ENCODE measurements at regions not wholly inside any gene's neighbourhood (a gene's known extent, or its start where the extent isn't known, plus 50 kb on each side); places are given as distances from the start of the nearest gene placed in this dataset.

DNA sequence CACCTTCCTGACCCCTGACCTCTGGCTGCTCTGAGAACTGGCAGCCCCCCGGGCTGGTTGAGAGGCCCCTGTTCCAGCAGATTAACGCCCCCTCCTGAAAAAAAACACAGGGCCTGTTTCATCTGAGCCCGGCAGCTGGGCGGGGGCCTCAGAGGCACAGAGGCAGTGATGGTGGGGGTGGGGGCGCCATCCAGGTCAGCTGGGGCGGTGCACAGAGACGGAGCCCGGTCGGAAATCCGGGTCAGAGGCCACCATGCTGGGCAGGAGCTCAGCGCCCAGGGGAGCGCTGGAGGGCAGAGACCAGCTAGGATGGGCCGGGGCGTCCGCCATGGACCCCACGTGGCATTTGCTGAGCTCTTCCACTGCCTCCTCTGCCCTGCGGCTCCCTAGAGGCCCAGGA lies 68.0 kb downstream of the UNCX start:
- TF ChIP-seq, protein P1, sequence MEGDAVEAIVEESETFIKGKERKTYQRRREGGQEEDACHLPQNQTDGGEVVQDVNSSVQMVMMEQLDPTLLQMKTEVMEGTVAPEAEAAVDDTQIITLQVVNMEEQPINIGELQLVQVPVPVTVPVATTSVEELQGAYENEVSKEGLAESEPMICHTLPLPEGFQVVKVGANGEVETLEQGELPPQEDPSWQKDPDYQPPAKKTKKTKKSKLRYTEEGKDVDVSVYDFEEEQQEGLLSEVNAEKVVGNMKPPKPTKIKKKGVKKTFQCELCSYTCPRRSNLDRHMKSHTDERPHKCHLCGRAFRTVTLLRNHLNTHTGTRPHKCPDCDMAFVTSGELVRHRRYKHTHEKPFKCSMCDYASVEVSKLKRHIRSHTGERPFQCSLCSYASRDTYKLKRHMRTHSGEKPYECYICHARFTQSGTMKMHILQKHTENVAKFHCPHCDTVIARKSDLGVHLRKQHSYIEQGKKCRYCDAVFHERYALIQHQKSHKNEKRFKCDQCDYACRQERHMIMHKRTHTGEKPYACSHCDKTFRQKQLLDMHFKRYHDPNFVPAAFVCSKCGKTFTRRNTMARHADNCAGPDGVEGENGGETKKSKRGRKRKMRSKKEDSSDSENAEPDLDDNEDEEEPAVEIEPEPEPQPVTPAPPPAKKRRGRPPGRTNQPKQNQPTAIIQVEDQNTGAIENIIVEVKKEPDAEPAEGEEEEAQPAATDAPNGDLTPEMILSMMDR (IDR thresholded peaks at IDR 0.05) = no peak
- TF ChIP-seq POLR2A (IDR thresholded peaks at IDR 0.05) = no peak

Data from heart left ventricle (tissue), 13 donors.